ENCODE measurements at regions not wholly inside any gene's neighbourhood (a gene's known extent, or its start where the extent isn't known, plus 50 kb on each side); places are given as distances from the start of the nearest gene placed in this dataset.

- DNase-seq: no peak
Observed at GRCh38 chr15:47609693-47610092, 107.6 kb upstream of the SEMA6D start.

DNA sequence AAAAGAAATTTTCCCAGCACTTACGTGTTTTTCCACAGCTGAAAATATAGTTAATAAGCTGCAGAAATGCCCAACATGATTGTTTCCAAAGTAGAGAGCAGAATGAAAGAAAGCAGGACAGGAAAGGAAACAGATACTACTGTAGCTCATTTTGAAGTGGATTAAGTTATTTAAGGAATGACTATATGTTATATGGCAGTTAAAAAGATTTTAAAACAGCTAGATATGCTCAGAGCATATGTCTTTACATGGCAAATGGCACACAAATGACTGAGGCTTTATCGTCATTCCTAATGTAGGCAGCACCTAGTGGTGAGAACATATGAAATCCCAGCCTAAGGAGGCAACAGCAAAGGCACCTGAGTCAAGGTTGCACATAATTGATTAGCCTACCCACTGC lies 106.6 kb upstream of the SEMA6D start:
- no peak for DNase-seq

GRCh38 chr15:47614360-47615011 lies 102.8 kb upstream of the SEMA6D start:
- DNase-seq: no peak

- no peak for DNase-seq
Observed at GRCh38 chr15:47616876-47617275, 100.4 kb upstream of the SEMA6D start.

DNA sequence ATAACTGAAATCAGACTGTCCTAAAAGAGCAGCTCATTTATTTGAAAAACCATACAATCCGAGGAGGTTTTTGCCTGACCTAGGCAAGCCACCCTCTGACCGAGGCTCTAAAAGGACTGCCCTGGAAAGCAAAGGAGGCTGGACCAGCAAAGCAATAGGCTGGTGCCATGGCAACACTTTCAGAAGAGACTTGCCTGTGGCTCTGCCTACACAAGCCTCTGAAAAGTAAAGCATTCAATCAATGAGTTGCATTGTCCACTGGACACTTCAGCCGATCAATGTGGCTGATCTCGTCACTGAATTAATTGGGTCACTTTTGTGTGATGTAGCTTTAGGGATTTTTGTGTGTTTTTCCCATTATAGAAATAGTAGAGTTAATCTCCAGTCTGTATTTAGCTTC lies 99.1 kb upstream of the SEMA6D start:
- DNase-seq: no peak

GRCh38 chr15:47620960-47621681 lies 96.2 kb upstream of the SEMA6D start:
- no peak for DNase-seq

GRCh38 chr15:47622055-47622454 lies 95.2 kb upstream of the SEMA6D start:
- no peak for DNase-seq

- no peak for DNase-seq
Observed at GRCh38 chr15:47624503-47624902, 92.8 kb upstream of the SEMA6D start.

- no peak for DNase-seq
Observed at GRCh38 chr15:47639042-47639441, 78.3 kb upstream of the SEMA6D start.

DNA sequence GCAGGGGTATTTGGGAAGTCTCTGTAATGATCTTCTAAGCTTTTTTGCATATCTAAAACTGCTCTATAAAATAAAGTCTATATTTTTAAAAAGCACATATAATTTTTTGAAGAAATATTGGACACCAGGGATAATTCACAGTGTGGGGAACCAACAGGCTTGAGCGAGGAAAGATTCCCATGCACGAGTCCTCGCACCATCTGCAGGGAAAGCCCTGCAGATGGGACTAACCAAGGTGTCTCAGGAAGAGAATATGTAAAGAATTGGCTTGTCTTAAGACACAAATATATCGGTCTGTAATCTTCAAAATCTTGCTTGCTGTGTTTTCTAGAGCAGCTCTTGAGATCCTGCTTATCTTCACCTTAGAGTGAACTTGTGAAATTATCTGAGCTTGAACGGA lies 77.2 kb upstream of the SEMA6D start:
- DNase-seq: no peak

GRCh38 chr15:47640901-47641300 lies 76.4 kb upstream of the SEMA6D start:
- no peak for DNase-seq

- DNase-seq: no peak
Observed at GRCh38 chr15:47644722-47645121, 72.6 kb upstream of the SEMA6D start.

GRCh38 chr15:47650564-47650963 lies 66.7 kb upstream of the SEMA6D start:
- DNase-seq: no peak

- no peak for DNase-seq
Observed at GRCh38 chr15:47652328-47652727, 65.0 kb upstream of the SEMA6D start.

GRCh38 chr15:47652844-47653243 lies 64.5 kb upstream of the SEMA6D start:
- DNase-seq: no peak

GRCh38 chr15:47661661-47662180 lies 55.6 kb upstream of the SEMA6D start:
- no peak for DNase-seq

DNA sequence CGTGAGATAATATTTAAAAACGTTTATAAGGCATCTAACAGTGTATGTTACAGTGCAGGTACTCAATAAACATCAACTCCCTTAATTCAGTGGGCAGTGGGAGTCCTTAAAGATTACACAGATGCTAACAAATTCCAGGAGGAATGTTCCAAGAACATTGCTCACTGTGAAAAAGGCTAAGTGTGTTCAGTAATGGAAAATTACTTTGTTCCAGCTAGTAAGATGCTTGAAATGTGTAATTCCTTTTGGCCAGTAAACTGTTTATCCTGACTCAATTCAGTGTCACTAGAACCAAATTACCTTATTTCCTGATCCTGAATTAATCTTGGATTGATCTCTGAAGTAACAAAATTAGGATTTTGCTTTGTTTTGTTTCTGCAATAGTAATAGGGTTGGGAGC lies 54.2 kb upstream of the SEMA6D start:
- DNase-seq: no peak

Data from activated CD4-positive, CD25-positive, alpha-beta regulatory T cell treated with anti-CD3 and anti-CD28 coated beads, Interleukin-2, amount 50 U/mL, for 72 hours (primary cell).